22Rv1 (cell line): ENCODE measurements at regions not wholly inside any gene's neighbourhood (a gene's known extent, or its start where the extent isn't known, plus 50 kb on each side); places are given as distances from the start of the nearest gene placed in this dataset.

Experiments
- H3K27ac ChIP-seq: fragments of 450-650 bp; 2 replicates; pipeline ENCODE4 v1.5.1; 2017
- ZFX ChIP-seq: fragments of 450-650 bp; IDR thresholded peaks from 2 replicates; pipeline ENCODE4 v1.6.1; 2017; ENCODE audit warnings: antibody characterized with exemption, borderline replicate concordance
- TF ChIP-seq, protein P1 (sequence below): fragments of 450-650 bp; IDR thresholded peaks from 2 replicates; pipeline ENCODE4 v1.5.1; 2017; ENCODE audit warnings: mild to moderate bottlenecking

DNA sequence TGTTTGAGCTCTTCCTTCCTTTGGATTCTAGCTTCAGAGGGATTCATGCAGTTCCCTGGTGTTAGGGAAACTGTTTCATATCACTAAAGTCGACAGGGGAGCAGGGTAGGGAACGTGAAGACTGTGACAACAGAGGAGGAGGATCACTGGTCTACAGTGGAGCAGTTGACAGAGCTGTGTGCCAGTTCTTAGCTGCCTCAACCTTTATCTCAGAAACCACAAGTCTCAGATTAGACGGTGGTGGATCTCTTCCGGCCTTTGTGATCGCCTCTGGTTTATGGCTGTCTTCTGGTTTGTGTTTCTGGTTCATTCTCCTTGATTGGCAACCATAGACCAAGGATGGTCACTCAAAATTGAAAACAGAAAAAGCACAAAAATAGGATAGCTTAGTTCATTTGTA, 538.9 kb upstream of the API5 start:
- no peak overlapping the region for H3K27ac ChIP-seq
- no peak for TF ChIP-seq ZFX
- TF ChIP-seq, protein P1, sequence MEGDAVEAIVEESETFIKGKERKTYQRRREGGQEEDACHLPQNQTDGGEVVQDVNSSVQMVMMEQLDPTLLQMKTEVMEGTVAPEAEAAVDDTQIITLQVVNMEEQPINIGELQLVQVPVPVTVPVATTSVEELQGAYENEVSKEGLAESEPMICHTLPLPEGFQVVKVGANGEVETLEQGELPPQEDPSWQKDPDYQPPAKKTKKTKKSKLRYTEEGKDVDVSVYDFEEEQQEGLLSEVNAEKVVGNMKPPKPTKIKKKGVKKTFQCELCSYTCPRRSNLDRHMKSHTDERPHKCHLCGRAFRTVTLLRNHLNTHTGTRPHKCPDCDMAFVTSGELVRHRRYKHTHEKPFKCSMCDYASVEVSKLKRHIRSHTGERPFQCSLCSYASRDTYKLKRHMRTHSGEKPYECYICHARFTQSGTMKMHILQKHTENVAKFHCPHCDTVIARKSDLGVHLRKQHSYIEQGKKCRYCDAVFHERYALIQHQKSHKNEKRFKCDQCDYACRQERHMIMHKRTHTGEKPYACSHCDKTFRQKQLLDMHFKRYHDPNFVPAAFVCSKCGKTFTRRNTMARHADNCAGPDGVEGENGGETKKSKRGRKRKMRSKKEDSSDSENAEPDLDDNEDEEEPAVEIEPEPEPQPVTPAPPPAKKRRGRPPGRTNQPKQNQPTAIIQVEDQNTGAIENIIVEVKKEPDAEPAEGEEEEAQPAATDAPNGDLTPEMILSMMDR: no peak

DNA sequence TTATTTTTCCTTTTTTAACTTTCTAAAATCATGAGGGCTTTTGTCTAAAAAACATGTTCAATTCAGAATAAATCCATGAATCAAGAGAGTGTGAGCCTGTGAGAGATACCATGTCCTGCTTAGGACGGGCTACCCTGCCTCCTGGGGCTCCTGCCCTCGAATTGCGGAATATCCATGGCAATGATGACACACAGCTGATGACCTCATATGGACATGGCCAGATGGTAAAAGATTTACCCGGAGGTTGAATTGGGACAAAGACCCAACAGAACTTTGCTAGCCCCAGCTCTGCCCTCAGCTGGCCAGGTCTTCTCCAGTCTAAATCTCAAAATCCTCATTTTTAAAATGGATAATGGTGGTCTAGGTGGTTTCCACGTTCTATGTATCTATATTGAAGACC, 538.1 kb upstream of the API5 start:
- no peak for TF ChIP-seq ZFX
- TF ChIP-seq, protein P1: no peak
- H3K27ac ChIP-seq: no peak overlapping the region

DNA sequence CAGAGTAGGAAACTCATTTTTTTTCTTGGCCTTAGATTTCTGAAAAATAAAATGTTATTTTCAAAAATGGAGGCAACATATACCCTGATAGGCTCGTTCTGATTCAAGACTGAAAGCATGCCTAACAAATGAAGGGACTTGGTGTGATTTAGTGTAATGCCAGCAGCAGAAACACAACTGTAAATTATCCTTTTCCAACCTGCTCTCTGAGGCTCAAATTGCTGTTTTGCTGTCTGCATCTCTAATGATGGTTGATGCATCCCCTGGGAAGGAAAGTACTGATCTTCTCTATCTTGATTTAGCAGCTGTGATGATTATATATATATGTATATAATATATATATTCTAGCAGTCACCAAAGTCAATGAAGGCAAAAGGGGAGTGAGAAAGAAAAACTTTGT, 537.2 kb upstream of the API5 start:
- no peak for TF ChIP-seq ZFX
- TF ChIP-seq, protein P1: no peak
- no peak overlapping the region for H3K27ac ChIP-seq

DNA sequence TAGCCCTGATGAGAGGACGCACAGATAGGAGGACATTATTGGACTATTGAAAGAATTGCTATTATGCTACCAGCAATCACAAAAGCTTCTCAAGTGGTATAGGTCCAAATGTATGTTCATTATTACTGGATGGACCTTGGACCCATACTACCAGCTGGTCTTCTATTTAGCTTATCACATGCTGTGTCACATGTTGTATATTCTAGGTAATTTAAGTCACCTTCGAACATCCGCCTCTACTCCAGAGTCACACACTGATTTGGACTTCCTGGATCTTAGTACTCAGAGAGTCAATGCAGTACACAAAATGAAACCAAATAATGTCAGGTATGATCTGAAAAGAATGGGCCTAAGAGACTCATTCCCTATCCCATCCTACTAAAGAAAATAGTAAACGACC, 534.0 kb upstream of the API5 start:
- no peak overlapping the region for H3K27ac ChIP-seq
- TF ChIP-seq, protein P1: no peak

DNA sequence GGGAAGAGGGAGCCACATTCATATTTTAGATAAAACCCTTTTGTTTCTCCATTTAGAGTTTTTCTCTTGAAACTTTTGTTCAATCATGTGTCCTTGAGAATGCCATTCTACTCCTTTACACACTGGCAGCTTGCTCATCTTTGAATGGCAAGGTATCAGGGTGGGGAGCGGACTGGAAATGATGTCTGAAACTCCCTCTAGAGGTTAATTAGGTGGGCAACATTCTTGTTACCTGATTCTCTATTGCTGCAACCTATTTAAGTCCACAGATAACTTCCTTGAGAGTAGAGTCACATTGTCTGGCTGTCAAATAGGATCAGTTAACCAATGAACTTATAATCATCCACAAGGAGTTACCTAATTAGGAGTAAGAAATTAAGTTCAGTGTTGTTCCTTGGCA, 533.6 kb upstream of the API5 start:
- H3K27ac ChIP-seq: no peak overlapping the region

DNA sequence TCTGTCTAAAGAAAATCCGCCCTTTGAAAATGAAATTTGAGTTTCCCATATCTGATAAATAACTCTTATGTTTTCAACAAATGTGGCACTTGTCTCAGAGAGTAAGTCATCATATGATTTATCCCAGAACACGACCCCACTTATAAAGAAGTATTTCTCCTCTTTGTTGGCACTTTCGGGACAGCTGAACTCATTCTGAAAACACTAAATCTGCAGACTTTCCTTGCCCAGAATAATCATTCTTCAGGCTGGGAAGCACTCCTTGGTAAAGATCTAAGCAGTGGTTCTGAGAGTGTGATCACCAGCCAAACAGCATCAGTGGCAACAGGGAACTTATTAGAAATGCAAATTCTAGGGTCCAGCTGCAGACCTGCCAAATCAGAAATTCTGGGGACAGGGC, 532.2 kb upstream of the API5 start:
- H3K27ac ChIP-seq: no peak overlapping the region
- TF ChIP-seq, protein P1: no peak
- TF ChIP-seq ZFX: no peak

More for the DNA sequence above, 533.6 kb upstream of the API5 start:
- no peak for TF ChIP-seq ZFX
- TF ChIP-seq, protein P1: no peak

DNA sequence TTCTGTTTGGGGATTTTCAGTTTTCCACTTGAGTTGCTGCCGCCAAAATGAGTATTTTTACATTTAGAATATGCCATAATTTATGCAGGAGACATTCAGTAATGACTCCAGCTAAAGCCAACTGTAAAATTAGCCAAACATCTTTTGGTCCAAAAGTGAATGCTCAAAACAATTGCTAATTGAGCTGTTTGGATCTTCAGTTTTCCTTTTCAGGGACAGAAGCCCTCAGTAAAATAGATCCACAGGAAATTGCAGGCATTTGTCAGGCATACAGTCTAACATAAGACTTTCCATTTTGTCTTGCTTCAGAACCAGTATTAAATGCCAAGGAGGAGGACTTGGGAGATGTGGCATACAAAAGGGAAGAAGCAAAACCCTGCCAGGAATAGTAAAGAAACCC, 524.8 kb upstream of the API5 start:
- TF ChIP-seq ZFX: no peak
- TF ChIP-seq, protein P1: no peak
- H3K27ac ChIP-seq: no peak overlapping the region

DNA sequence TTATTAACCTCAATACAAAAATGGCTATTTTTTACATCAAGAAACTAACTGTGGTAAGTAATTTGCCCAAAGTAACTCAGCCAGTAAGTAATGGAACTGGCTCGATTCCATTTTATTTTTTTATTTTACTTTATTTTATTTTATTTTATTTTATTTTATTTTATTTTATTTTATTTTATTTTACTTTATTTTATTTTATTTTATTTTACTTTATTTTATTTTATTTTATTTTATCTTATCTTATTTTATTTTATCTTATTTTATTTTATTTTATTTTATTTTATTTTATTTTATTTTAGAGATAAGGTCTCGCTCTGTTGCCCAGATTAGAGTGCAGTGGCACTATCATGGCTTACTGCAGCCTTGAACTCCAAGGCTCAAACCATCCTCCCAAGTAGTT, 516.3 kb upstream of the API5 start:
- peak overlapping the region; percentile 60 for H3K27ac ChIP-seq
